ENCODE measurements at regions not wholly inside any gene's neighbourhood (a gene's known extent, or its start where the extent isn't known, plus 50 kb on each side); places are given as distances from the start of the nearest gene placed in this dataset.

DNA sequence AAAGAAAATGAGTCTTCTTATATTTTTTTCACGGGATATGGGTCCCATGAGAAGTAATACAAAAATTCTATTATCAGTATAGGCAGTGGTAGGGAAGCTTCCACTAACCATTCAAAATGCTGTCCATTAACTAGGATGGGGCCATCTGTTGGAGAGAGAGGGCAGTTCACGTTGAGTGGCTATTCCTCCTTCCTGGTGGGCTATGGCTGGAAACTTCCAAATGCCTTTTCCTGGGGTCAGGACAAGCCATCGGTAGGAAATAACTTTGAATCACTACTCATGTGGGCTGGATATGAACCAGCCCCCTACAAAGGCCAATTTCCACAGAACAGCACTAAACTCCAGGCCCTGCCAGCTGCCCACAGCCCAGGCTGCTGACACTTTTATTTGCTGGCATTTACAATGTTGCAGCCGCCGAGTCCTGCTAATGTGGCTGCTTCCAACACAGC lies 156.1 kb upstream of the HNRNPA3 start:
- WGBS, 2 donors, result 60 to 77% methylated on average over 5 of the region's 5 CpGs

DNA sequence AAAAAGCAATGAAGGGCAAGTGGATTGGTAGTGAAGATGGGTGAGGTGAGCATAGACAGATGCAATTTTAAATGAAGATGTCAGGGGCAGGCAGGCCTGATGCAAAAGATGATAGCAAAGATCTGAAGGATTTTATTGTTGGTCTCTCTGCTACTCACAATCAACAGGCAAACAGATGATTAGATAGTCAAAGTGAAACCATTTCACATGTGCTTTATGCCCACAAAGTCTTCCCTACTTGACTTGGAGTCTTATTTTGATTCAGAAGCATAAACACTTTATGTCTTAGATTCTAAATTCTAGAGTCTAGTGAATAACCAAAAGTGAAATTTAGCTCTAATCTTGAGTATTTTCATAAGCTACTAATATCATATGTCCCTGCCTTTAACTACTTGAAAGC lies 153.8 kb upstream of the HNRNPA3 start:
- Histone ChIP-seq H3K4me1 (no peaks in the 10 kb centered on the region), H3K4me3 (no peak overlapping the region), H3K27me3 (no peaks in the 10 kb centered on the region), H3K9me3 (no peaks in the 10 kb centered on the region), H3K36me3 (ENCODE audit: low read depth, missing control alignments) (no peaks in the 10 kb centered on the region), H3K27ac (no peak overlapping the region)
- TF ChIP-seq, protein P1, sequence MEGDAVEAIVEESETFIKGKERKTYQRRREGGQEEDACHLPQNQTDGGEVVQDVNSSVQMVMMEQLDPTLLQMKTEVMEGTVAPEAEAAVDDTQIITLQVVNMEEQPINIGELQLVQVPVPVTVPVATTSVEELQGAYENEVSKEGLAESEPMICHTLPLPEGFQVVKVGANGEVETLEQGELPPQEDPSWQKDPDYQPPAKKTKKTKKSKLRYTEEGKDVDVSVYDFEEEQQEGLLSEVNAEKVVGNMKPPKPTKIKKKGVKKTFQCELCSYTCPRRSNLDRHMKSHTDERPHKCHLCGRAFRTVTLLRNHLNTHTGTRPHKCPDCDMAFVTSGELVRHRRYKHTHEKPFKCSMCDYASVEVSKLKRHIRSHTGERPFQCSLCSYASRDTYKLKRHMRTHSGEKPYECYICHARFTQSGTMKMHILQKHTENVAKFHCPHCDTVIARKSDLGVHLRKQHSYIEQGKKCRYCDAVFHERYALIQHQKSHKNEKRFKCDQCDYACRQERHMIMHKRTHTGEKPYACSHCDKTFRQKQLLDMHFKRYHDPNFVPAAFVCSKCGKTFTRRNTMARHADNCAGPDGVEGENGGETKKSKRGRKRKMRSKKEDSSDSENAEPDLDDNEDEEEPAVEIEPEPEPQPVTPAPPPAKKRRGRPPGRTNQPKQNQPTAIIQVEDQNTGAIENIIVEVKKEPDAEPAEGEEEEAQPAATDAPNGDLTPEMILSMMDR (IDR thresholded peaks at IDR 0.05), result no peak
- no peak for TF ChIP-seq POLR2A (IDR thresholded peaks at IDR 0.05)
- DNase-seq, result no peak
- intact Hi-C loops (cut with DNase I; ENCODE audit: low total_unique reads), result no loop called here

More for the DNA sequence above, 156.1 kb upstream of the HNRNPA3 start:
- H3K4me3 ChIP-seq, result no peak overlapping the region
- DNase-seq, result no peak
- H3K27me3 ChIP-seq, result no peaks in the 10 kb centered on the region
- H3K36me3 ChIP-seq (ENCODE audit: low read depth, missing control alignments), result no peaks in the 10 kb centered on the region
- H3K4me1 ChIP-seq, result no peaks in the 10 kb centered on the region
- no peaks in the 10 kb centered on the region for H3K9me3 ChIP-seq
- H3K27ac ChIP-seq, result no peak overlapping the region
- no peak for TF ChIP-seq POLR2A (IDR thresholded peaks at IDR 0.05)
- TF ChIP-seq, protein P1 (IDR thresholded peaks at IDR 0.05), result no peak
- intact Hi-C loops (cut with DNase I; ENCODE audit: low total_unique reads), result no loop called here

DNA sequence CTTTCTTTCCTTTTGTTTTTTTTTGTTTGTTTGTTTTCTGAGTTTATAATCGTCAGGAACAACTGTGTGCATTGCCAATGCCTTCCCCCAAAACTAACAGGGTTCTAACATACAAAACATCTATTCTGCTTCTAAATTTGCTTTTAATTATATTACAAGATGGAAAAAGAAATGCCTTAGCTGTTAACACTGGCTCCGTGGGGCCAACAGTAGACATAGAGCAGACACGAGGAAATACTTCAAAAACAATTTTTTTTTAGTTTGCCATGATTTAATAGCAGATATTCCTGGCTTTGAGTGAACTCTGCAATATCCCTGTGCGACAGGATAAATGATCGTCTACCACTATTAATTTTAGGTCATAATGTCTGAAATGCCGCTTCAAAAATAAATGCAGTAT lies 153.3 kb upstream of the HNRNPA3 start:
- DNase-seq, result no peak
- Histone ChIP-seq H3K36me3 (ENCODE audit: low read depth, missing control alignments) (no peaks in the 10 kb centered on the region), H3K27me3 (no peaks in the 10 kb centered on the region), H3K4me1 (no peaks in the 10 kb centered on the region), H3K9me3 (no peaks in the 10 kb centered on the region), H3K4me3 (no peak overlapping the region), H3K27ac (no peak overlapping the region)
- intact Hi-C loops (cut with DNase I; ENCODE audit: low total_unique reads), result no loop called here
- TF ChIP-seq, protein P1 (IDR thresholded peaks at IDR 0.05), result no peak
- TF ChIP-seq POLR2A (IDR thresholded peaks at IDR 0.05), result no peak
- WGBS, 2 donors, result 61 to 67% methylated on average over 6 of the region's 6 CpGs

DNA sequence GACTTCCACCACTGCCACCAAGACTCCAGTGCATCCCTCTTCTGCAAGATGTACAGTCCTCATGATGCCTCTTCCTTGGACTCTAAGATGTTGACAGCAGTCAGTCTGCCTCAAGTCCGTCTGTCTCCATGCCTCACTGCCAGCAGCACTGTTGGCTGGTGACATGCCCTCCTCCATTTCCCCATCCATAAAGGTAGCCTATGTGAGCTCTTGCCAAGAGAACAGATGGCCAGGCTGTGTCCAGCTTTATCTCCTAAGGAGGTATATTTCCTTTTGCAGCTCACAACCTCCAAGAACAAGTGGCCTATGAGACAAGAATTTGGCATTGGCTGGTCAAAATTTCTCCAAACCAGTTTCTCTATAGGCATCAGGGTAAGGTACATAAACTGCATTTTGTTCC lies 149.3 kb upstream of the HNRNPA3 start:
- Histone ChIP-seq H3K4me1 (no peaks in the 10 kb centered on the region), H3K9me3 (no peaks in the 10 kb centered on the region), H3K4me3 (no peak overlapping the region), H3K27ac (no peak overlapping the region), H3K27me3 (no peaks in the 10 kb centered on the region), H3K36me3 (ENCODE audit: low read depth, missing control alignments) (no peaks in the 10 kb centered on the region)
- intact Hi-C loops (cut with DNase I; ENCODE audit: low total_unique reads), result no loop called here
- no peak for TF ChIP-seq POLR2A (IDR thresholded peaks at IDR 0.05)
- TF ChIP-seq, protein P1 (IDR thresholded peaks at IDR 0.05), result no peak
- WGBS, 2 donors, result 93 to 95% methylated on average over 1 of the region's 1 CpG
- DNase-seq, result no peak

DNA sequence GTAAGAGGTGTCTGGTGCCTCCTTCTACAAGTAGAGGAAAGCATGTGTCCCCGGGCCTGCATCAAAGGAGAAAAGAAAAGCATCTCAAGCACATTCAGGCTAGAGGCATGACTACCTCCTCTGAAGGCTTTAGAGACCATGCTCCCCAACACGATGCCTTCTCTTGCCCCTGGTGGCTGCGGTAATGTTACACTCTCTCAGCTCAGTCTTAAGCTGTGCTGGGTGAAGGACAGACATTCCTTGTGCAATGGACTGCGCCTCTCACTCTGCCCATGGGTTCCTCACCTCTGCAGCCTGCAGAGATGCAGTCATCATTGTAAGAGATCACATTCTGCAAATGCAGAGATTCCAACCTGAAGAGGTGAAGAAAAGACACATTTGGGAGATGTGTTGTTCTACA lies 148.2 kb upstream of the HNRNPA3 start:
- Histone ChIP-seq H3K4me3 (no peak overlapping the region), H3K27ac (no peak overlapping the region), H3K9me3 (no peaks in the 10 kb centered on the region), H3K4me1 (no peaks in the 10 kb centered on the region), H3K36me3 (ENCODE audit: low read depth, missing control alignments) (no peaks in the 10 kb centered on the region), H3K27me3 (no peaks in the 10 kb centered on the region)
- DNase-seq, result no peak
- intact Hi-C loops (cut with DNase I; ENCODE audit: low total_unique reads), result no loop called here
- WGBS, 2 donors, result 67 to 70% methylated on average over 4 of the region's 4 CpGs
- TF ChIP-seq, protein P1 (IDR thresholded peaks at IDR 0.05), result no peak
- no peak for TF ChIP-seq POLR2A (IDR thresholded peaks at IDR 0.05)
